Adrenal gland (tissue), 5 donors: ENCODE measurements at regions not wholly inside any gene's neighbourhood (a gene's known extent, or its start where the extent isn't known, plus 50 kb on each side); places are given as distances from the start of the nearest gene placed in this dataset.

Experiments
- CTCF ChIP-seq, 6 experiments: fragments of 450-650 bp in 4 of 6; fragments of 200-600 bp in 2 of 6; sonication (generic) in 1 of 6; IDR thresholded peaks; 1 replicate in 5 of 6; 2 replicates in 1 of 6; pipeline versions ENCODE4 v1.5.1 to v1.8.0; 2016 to 2021; ENCODE audit warnings: antibody characterized with exemption in 6 of 6, mild to moderate bottlenecking in 2 of 6, moderate library complexity in 1 of 6
- POLR2A ChIP-seq, 2 donors: fragments of 450-650 bp; IDR thresholded peaks; one replicate each; pipeline ENCODE4 v1.6.1; 2017; ENCODE audit warnings: antibody characterized with exemption in 2 of 2, mild to moderate bottlenecking in 2 of 2, moderate library complexity in 1 of 2
- donor health status: DM: no; HTN: no; CAD: no.

GRCh38 chr4:27121830-27122229 is 261.2 kb downstream of the STIM2 start:
- no peak for TF ChIP-seq CTCF (IDR thresholded peaks at IDR 0.05)
- TF ChIP-seq POLR2A (IDR thresholded peaks at IDR 0.05), result no peak
